NB4 (cell line): ENCODE measurements at regions not wholly inside any gene's neighbourhood (a gene's known extent, or its start where the extent isn't known, plus 50 kb on each side); places are given as distances from the start of the nearest gene placed in this dataset.

Source experiments
- DNase-seq: peaks from one replicate; pipeline ENCODE4 v3.0.0; 2010; ENCODE audit warnings: low read depth
- H3K4me3 ChIP-seq: one replicate; pipeline ENCODE4 v1.5.1; 2011; ENCODE audit warnings: mild to moderate bottlenecking, low read depth, low read length, moderate library complexity
- MYC ChIP-seq: IDR thresholded peaks from 2 replicates; pipeline ENCODE4 v1.6.1; 2011; ENCODE audit warnings: low read depth, low read length
- POLR2A ChIP-seq: IDR thresholded peaks from 2 replicates; pipeline ENCODE4 v1.6.1; 2011; ENCODE audit warnings: mild to moderate bottlenecking; ENCODE audit not compliant: insufficient read length; ENCODE audit errors: extremely low read depth
- TF ChIP-seq, protein P1 (sequence below): IDR thresholded peaks from 2 replicates; pipeline ENCODE4 v1.6.1; 2011; ENCODE audit warnings: low read depth, low read length
- TF ChIP-seq, protein P2 (sequence below): IDR thresholded peaks from one replicate; pipeline ENCODE4 v1.5.1; 2012; ENCODE audit warnings: low read depth, low read length

DNA sequence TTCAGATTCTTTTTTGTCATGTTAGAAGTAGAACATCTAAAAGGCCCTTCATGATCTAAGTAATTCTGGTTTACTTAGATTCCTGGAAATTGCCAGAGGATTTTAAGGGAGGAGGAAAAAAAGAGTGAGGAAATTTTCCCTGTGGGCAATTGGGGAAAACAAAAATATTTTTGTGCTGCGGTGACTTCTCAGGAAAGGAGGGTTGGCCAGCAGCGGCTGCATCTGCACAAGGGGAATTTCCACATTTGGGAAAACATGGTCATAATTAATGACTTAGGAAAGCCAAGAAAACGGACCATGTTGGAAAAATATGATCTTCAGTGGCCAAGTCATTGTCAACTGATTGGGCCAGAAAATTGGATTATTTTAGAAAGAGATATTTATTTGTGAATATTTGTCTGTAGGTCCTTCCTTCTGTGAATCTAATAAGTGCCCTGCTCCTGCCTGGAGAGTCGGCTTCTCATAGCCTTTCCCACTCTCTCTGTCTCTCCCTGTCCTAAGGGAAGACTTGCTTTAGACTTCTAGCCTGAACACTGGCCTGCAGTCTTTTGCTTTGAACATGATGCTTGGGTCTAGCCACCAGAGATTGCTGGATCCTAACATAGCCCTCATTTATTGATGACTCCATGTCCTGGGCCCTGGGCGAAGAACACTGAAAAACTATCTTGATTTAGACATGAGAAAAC, 124.2 kb upstream of the MKLN1 start:
- DNase-seq, result no peak
- H3K4me3 ChIP-seq, result no peak overlapping the region
- TF ChIP-seq POLR2A, result no peak

DNA sequence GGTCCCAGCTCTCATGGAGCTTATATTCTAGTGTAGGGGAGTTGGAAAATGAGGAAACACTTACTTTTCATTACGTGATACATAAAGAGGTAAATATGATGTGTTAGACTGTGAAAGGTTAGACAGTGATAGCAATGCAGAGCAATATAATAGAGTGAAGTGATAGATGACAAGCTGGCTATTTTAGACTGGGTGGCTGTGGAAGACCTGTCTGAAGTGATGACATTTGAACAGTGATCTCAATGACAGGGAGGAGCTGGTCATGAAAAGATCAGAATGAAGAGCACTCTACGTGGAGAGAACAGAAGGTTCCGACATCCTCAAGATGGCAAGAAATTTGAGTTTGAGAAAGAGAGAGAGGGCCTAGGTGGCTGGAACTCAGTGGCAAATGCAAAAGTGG, 118.9 kb upstream of the MKLN1 start:
- H3K4me3 ChIP-seq, result no peak overlapping the region
- no peak for DNase-seq
- TF ChIP-seq, protein P1, sequence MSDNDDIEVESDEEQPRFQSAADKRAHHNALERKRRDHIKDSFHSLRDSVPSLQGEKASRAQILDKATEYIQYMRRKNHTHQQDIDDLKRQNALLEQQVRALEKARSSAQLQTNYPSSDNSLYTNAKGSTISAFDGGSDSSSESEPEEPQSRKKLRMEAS, result no peak
- TF ChIP-seq MYC (no peak), POLR2A (no peak)
- TF ChIP-seq, protein P2, sequence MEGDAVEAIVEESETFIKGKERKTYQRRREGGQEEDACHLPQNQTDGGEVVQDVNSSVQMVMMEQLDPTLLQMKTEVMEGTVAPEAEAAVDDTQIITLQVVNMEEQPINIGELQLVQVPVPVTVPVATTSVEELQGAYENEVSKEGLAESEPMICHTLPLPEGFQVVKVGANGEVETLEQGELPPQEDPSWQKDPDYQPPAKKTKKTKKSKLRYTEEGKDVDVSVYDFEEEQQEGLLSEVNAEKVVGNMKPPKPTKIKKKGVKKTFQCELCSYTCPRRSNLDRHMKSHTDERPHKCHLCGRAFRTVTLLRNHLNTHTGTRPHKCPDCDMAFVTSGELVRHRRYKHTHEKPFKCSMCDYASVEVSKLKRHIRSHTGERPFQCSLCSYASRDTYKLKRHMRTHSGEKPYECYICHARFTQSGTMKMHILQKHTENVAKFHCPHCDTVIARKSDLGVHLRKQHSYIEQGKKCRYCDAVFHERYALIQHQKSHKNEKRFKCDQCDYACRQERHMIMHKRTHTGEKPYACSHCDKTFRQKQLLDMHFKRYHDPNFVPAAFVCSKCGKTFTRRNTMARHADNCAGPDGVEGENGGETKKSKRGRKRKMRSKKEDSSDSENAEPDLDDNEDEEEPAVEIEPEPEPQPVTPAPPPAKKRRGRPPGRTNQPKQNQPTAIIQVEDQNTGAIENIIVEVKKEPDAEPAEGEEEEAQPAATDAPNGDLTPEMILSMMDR, result no peak

DNA sequence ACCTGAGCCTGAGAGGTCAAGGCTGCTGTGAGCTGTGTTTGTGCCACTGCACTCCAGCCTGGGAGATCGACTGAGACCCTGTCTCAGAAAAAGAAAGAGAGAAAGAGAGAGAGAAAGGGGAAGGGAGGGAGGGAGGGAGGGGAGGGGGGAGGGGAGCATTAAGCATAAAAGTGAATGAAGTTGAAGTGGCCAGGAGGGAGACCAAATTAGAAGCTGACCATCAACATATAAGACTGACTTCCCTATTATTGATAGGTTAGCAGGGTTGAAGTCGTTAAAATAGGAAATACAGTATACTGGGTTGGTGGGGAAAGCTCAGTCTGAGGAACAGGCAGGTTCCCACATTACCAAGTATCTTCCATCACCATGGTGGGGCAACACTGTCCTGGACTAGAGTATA, 117.1 kb upstream of the MKLN1 start:
- H3K4me3 ChIP-seq, result no peak overlapping the region
- TF ChIP-seq POLR2A (no peak), MYC (no peak)
- TF ChIP-seq, protein P2, result no peak
- TF ChIP-seq, protein P1, result no peak
- no peak for DNase-seq

DNA sequence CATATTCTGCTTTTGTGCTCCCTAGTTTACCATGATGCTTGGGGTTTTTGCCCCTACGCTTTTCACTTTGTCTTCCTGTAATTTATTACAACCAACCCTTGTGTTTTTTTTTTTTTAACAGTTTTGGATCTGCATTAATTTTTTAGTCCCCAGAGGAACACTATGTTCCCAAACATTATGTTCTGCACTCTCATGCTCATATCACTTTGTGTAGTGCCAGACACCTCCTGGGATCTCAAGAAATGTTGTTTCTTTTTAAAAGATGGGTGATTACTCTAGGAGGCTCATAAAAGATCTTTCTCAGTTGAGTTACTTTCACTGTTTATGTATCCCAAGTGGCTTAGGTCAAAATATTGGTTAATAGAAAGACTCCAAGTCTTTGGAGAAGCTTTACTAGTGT, 116.2 kb upstream of the MKLN1 start:
- H3K4me3 ChIP-seq, result no peak overlapping the region
- DNase-seq, result no peak
- no peak for TF ChIP-seq POLR2A
- TF ChIP-seq, protein P2, result no peak
- TF ChIP-seq MYC, result no peak
- TF ChIP-seq, protein P1, result no peak

DNA sequence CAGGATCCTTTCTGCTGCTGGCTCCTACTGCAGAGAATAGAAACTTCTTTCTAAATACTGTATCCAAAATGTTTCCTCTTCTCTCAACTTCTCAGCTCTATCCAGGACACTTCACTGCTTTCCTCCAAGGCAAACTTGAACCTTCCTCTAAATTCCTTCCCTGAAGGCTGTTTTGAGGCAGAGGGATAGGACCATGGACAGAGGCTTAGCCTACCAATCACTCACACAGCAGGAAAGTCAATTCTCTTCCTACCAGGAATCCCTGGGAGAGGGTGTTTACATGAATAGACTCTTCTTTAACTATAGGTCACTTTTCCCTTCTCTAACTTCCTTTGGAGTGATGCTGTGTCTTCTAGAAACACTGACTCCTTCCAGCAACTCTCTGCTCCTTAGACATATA, 115.6 kb upstream of the MKLN1 start:
- no peak overlapping the region for H3K4me3 ChIP-seq
- no peak for DNase-seq
- TF ChIP-seq, protein P2, result no peak
- TF ChIP-seq MYC (no peak), POLR2A (no peak)
- TF ChIP-seq, protein P1, result no peak

DNA sequence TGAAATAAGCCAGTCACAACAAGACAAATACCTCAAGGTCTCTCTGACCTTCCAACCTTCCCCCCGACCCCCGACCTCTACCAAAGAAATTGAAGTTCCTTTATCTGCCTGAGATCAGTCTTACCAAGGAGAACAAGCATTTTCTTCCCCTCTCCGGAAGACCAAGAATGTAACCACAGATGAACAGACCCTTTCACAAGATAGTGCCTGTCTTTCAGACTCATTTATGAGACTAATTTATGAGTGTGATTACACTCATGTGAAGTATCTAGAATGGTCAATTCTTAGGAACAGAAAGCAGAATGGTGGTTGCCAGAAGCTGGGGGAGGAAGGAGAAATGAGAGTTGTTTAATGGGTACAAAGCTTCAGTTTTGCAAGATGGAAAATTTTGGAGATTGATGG, 108.9 kb upstream of the MKLN1 start:
- DNase-seq, result peak; percentile 62
- TF ChIP-seq POLR2A (no peak), MYC (no peak)
- TF ChIP-seq, protein P1, result no peak
- TF ChIP-seq, protein P2, result no peak

More for the DNA sequence above, 108.9 kb upstream of the MKLN1 start:
- no peak overlapping the region for H3K4me3 ChIP-seq
